HG03354 (cell line): ENCODE measurements at regions not wholly inside any gene's neighbourhood (a gene's known extent, or its start where the extent isn't known, plus 50 kb on each side); places are given as distances from the start of the nearest gene placed in this dataset.
"Not testable (repeated sequence)": the region's sequence is repeated elsewhere in the genome, so short reads cannot be mapped to it uniquely, and the experiment has no call there.

Experiments
- ATAC-seq: cut with Tn5 transposase; IDR thresholded peaks from one replicate; pipeline ENCODE4 v1.9.1; 2021; ENCODE audit warnings: mild to moderate bottlenecking; ENCODE audit not compliant: unreplicated experiment, poor library complexity, severe bottlenecking

- ATAC-seq, result no peak
Observed at GRCh38 chr1:114274621-114275317, 121.1 kb upstream of the SYT6 start.

- no peak for ATAC-seq
Observed at GRCh38 chr1:114272593-114272992, 118.9 kb upstream of the SYT6 start.

- ATAC-seq, result no peak
Observed at GRCh38 chr1:114270718-114271117, 117.0 kb upstream of the SYT6 start.

GRCh38 chr1:114270282-114270681, 116.6 kb upstream of the SYT6 start:
- ATAC-seq, result no peak

DNA sequence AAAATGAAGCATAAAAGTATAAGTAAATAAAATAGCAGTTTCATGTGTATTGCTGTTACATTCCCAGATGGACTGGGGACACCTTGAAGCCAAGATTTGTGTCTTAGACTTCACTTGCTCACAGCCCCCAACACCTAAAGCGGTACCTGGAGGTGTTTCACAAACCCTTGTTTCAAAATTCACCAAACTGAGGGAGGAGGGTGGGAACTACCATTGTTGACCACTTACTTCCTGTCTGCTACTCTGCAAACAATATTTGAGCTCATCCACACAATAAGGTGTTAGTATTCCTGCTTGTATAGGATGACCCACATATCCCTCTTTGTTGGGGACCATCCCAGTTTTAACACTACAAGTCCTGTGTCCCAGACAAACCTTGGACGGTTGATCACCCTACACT, 115.9 kb upstream of the SYT6 start:
- ATAC-seq, result no peak

DNA sequence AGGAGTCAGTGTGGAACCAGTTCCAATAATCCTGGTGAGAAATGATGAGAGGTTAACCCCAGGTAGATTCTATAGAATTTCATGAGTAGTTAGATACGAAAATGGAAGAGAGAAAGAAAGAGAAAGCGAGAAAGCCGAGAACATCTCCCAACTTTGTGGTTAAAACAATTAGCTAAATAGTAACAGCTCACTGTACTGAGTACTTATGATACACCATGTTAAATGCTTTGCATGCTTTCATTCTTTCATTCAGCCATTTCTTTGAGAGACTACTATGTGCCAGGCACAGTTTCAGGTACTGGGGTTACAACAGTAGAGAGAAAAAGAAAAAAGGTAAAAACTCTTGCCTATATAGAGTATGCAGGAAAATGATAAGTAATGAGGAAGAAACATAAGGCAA, 109.7 kb upstream of the SYT6 start:
- peak; percentile 98 for ATAC-seq

DNA sequence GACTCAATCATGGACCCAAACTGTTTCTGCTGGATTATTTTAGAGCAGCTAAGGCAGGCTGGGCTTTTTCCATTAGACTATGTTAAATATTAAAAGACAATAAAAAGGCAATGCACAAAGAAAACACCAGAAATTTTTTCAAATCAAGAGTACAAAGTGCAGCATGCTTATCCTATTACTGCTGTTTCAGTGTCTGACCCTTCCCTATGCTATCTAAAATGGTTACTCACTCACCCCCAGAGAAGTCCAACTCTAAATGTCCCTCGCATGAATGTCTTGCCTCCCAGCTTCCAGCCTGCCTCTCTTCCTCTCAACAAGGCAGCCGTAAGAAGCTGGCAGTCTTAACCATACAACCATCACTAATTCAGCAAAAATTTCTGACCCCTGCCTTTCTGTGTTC, 108.7 kb upstream of the SYT6 start:
- no peak for ATAC-seq

DNA sequence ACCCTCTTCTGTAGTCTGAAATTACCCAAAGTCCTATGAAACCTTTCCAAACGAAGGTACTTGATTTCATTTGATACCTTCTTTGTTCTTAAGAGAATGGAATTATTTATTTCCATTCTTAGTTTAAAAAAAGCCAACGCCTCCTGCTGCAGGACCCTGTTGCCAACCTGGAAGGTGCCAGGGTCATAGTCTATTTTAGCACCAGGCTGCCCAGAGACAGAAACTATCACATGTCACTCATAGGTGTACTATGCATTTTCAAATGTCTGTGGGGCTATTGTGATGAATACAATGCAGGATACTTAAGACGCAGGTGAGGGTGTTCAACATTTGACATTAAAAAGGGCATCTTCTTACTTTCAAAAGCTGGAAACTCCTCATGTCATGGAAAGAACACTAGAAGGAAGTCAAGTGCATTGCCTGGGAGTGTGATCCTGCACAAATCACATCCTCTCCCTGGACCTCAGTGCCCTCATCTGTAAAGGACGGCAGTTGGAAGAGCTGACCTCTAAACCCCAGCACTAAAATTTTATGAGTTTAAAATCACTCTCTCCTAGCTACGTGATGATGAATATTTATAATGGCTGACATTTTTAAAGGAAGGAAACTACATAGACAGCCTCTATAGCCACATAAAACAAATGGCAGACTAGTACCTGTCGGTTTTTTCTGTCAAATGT, 107.3 kb upstream of the SYT6 start:
- ATAC-seq, result no peak

GRCh38 chr1:114259511-114260160, 106.0 kb upstream of the SYT6 start:
- no peak for ATAC-seq

- ATAC-seq, result no peak
Observed at GRCh38 chr1:114258633-114259032, 105.0 kb upstream of the SYT6 start.

DNA sequence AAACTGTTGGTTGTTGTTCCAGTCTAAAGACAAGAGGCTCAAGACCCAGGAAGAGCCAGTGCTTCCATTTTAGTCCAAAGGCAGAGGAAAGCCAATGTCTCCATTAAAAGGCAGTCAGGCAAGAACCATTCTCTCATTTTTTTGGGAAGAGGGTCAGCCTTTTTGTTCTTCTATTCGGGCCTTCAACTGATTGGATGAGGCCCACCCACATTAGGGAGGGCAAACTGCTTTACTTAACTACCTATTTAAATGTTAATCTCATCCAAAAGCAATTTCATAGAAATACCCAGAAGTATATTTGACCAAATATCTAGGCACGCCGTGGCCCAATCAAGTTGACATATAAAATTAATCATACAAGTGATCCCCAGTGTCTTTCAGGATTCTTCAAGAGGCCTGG, 104.4 kb upstream of the SYT6 start:
- ATAC-seq, result no peak

DNA sequence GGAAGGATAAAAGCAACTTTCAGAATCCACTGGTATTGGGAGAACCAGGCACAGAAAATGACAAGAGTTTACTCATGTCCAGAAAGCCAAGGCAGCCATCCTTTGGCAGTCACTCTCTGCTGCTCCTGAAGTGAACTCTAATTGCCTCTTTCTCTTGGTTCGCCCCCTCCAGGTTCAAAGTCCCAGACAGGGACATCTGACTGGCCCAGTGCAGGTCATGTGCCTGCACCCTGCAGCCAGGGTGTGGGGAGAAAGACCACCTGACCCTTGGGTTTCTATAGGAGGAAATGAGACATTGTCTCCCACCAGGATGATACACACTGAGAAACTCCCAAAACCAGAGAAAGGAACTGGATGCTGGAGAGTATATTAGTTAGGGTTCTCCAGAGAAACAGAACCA, 103.9 kb upstream of the SYT6 start:
- no peak for ATAC-seq

DNA sequence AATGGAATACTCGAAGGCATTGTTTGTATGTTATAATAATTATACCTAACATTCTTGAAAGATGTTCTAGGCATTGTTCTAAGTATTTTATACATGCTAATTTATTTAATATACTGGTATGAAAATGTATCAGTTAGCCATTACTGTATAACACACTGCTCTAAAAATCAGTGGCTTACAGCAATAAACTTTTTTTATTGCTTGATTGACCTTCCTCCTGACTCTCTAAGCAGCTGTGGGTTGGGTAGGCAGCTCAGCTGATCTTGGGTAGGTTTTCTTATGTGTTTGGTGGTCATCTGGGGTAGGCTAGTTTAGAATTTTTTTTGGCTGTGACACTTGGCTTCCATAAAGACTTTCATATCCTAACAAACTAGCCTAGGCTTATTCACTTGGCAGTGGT, 100.2 kb upstream of the SYT6 start:
- ATAC-seq, result no peak

GRCh38 chr1:114251573-114251939, 97.9 kb upstream of the SYT6 start:
- no peak for ATAC-seq

GRCh38 chr1:114250683-114251572, 97.3 kb upstream of the SYT6 start:
- no peak for ATAC-seq

DNA sequence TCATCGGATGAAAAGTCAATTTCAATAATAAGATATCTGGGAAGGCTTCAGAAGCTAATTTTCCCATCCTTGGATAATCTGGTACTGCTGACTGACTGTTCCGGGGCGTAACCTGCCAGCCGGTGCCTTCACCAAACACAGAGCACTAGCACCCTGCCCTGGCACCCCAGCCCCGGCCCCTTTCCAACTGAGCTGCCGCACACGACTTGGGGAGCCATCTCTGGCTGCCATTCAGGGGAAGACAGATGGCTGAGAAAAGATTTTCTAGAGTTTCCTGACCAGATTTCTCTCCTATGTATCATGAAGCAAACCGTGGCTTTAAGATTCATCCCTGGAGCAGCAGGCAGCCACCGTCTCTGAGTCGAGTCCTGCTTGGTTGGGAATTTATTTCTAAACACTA, 96.0 kb upstream of the SYT6 start:
- no peak for ATAC-seq

DNA sequence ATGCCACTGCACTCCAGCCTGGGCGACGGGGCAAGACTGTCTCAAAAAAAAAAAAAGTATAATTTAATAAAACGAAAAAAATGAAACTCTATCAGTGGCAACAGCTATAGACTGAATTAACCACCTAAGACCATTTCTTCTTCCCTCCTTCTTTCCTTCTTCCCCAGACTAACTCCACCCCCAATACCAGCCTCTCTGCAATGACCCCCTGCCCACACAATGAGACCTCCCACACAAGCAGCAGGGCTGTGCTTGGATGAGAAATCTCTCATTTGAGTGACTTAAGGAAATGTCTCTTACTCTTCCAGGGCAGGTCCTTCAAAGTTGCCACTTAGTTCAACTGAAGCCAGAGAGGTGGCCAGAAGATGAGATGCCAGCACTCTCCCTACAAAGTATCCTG, 94.5 kb upstream of the SYT6 start:
- ATAC-seq, result no peak

- not testable (repeated sequence) for ATAC-seq
Observed at GRCh38 chr1:114242531-114243210, 89.0 kb upstream of the SYT6 start.

DNA sequence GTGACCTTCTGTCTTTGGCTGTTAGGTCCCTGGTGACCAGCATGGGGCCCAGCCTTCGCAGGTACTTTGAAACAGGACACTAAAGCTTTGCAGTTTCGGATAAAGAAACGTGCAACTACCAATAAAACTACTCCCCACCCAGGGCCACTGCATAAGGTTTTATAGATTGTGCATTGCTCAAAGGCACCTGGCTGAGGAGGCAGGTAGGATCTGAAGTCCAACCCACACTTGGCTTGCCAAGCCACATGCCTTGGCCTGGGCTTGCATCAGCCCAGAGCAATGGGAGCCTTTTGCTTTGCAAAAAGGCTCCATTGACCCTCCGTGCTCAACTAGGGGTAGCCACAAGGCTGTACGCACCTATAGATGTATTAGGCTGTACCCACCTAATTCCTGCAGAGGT, 84.4 kb upstream of the SYT6 start:
- ATAC-seq, result no peak

GRCh38 chr1:114236517-114236916, 82.8 kb upstream of the SYT6 start:
- no peak for ATAC-seq
